Neural crest cell (in vitro differentiated cells): ENCODE measurements at regions not wholly inside any gene's neighbourhood (a gene's known extent, or its start where the extent isn't known, plus 50 kb on each side); places are given as distances from the start of the nearest gene placed in this dataset.
"Not testable (repeated sequence)": the region's sequence is repeated elsewhere in the genome, so short reads cannot be mapped to it uniquely, and the experiment has no call there.

ENCODE experiments used
- DNase-seq: peaks from one replicate; pipeline ENCODE4 v3.0.0; 2021; ENCODE audit warnings: low read depth, mixed read lengths, low spot score
- H3K27ac Mint-ChIP-seq: one replicate; pipeline ENCODE4 v1.8.0; 2021; ENCODE audit warnings: mild to moderate bottlenecking, mixed read lengths; ENCODE audit not compliant: unreplicated experiment
- H3K27me3 Mint-ChIP-seq: 2 replicates; pipeline ENCODE4 v1.8.0; 2021; ENCODE audit warnings: low read depth, mild to moderate bottlenecking, mixed read lengths
- H3K36me3 Mint-ChIP-seq: 2 replicates; pipeline ENCODE4 v1.8.0; 2021; ENCODE audit warnings: low read depth, mild to moderate bottlenecking, mixed read lengths
- H3K4me1 Mint-ChIP-seq: 2 replicates; pipeline ENCODE4 v1.8.0; 2021; ENCODE audit warnings: mixed read lengths
- H3K4me3 Mint-ChIP-seq: one replicate; pipeline ENCODE4 v1.8.0; 2021; ENCODE audit warnings: mild to moderate bottlenecking, mixed read lengths
- H3K9me3 Mint-ChIP-seq: 2 replicates; pipeline ENCODE4 v1.8.0; 2021; ENCODE audit warnings: mixed read lengths
- TF ChIP-seq, protein P1 (sequence below): fragments of 200-600 bp; sonication (generic); conservative IDR thresholded peaks from 2 replicates; pipeline ENCODE4 v1.5.0; 2021; ENCODE audit warnings: antibody characterized with exemption, mild to moderate bottlenecking

DNA sequence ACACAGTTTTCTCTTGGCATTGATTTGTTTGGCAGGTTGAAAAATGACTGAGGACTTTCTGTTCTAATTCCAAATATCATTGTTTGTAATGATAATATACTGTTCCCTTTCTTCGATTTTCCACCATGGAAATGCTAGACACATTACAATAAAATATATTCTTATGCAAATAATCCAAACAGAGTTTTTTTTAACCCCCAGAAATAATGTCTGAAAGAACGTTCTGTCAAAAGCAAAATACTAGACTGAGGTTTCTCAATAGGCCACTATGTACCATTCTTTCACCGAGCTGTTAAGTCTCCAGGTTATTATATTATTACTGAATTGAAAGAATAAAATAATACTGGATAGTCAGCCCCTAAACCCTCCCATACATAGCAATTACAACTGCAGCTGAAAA is 312.5 kb downstream of the ZIC3 start:
- Mint-ChIP-seq H3K4me3 (no peak overlapping the region), H3K4me1 (no peaks in the 10 kb centered on the region)

DNA sequence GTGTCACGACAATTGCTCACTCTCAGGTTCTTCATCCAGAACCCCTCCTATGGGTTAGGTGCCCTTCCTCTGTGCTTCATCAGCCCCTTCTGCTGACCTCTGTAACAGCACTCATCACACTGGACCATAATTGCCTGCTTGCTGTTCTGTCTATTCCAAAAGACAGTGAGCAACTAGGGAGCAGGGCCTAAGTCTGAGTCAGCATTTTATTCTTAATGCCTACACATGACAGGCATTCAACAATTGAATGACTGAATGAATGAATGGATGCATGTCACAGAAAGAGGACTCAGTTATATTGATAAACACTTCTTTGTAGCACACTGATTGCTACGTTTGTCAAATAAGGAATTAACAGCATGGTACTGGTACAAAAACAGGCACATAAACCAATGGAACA is 317.0 kb downstream of the ZIC3 start:
- H3K4me1 Mint-ChIP-seq, result peaks cover 6% of the 10 kb centered on the region
- peaks cover 15% of the 10 kb centered on the region for H3K9me3 Mint-ChIP-seq
- H3K4me3 Mint-ChIP-seq, result no peak overlapping the region
- no peaks in the 10 kb centered on the region for H3K27me3 Mint-ChIP-seq
- no peak for DNase-seq
- TF ChIP-seq, protein P1, sequence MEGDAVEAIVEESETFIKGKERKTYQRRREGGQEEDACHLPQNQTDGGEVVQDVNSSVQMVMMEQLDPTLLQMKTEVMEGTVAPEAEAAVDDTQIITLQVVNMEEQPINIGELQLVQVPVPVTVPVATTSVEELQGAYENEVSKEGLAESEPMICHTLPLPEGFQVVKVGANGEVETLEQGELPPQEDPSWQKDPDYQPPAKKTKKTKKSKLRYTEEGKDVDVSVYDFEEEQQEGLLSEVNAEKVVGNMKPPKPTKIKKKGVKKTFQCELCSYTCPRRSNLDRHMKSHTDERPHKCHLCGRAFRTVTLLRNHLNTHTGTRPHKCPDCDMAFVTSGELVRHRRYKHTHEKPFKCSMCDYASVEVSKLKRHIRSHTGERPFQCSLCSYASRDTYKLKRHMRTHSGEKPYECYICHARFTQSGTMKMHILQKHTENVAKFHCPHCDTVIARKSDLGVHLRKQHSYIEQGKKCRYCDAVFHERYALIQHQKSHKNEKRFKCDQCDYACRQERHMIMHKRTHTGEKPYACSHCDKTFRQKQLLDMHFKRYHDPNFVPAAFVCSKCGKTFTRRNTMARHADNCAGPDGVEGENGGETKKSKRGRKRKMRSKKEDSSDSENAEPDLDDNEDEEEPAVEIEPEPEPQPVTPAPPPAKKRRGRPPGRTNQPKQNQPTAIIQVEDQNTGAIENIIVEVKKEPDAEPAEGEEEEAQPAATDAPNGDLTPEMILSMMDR, result no peak
- no peak overlapping the region for H3K27ac Mint-ChIP-seq
- H3K36me3 Mint-ChIP-seq, result no peaks in the 10 kb centered on the region

More for the DNA sequence above, 312.5 kb downstream of the ZIC3 start:
- DNase-seq, result no peak
- TF ChIP-seq, protein P1, result no peak
- H3K9me3 Mint-ChIP-seq, result peaks cover 7% of the 10 kb centered on the region
- H3K27ac Mint-ChIP-seq, result no peak overlapping the region
- no peaks in the 10 kb centered on the region for H3K27me3 Mint-ChIP-seq
- H3K36me3 Mint-ChIP-seq, result no peaks in the 10 kb centered on the region

DNA sequence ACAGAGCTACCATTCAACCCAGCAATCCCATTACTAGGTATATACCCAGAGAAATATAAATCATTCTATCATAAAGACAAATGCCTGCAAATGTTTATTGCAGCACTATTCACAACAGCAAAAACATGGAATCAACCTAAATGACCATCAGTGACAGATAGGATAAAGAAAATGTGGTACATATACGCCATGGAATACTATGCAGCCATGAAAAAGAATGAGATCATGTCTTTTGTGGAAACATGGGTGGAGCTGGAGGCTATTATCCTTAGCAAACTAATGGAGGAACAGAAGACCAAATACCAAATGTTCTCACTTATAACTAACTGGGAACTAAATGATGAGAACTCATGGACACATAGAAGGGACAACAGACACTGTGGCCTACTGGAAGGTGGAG is 318.9 kb downstream of the ZIC3 start:
- H3K9me3 Mint-ChIP-seq, result peaks cover 17% of the 10 kb centered on the region
- not testable (repeated sequence) for H3K4me1 Mint-ChIP-seq, H3K27me3 Mint-ChIP-seq, H3K4me3 Mint-ChIP-seq, DNase-seq, H3K36me3 Mint-ChIP-seq, H3K27ac Mint-ChIP-seq

DNA sequence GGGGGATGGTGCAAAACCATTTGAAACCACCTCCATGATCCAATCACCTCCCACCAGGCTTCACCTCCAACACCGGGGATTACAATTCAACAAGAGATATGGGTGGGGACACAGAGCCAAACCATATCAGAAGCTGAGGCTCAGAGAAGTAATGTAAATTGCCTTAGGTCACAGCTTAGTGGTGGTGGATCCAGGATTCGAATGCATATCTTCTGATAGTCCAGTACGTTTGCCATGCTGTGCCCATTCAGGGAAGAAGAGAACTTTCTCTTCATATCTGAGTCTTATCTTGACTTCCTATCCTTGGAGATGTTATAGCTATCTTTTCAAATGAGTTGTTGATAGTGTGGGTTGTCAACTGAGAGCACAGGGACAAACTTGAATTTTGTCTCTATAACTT is 325.5 kb downstream of the ZIC3 start:
- no peak overlapping the region for H3K4me3 Mint-ChIP-seq
- no peaks in the 10 kb centered on the region for H3K27me3 Mint-ChIP-seq
- TF ChIP-seq, protein P1, result no peak
- H3K9me3 Mint-ChIP-seq, result peaks cover 17% of the 10 kb centered on the region
- no peak for DNase-seq
- peaks cover 3% of the 10 kb centered on the region for H3K4me1 Mint-ChIP-seq
- no peaks in the 10 kb centered on the region for H3K36me3 Mint-ChIP-seq
- no peak overlapping the region for H3K27ac Mint-ChIP-seq

DNA sequence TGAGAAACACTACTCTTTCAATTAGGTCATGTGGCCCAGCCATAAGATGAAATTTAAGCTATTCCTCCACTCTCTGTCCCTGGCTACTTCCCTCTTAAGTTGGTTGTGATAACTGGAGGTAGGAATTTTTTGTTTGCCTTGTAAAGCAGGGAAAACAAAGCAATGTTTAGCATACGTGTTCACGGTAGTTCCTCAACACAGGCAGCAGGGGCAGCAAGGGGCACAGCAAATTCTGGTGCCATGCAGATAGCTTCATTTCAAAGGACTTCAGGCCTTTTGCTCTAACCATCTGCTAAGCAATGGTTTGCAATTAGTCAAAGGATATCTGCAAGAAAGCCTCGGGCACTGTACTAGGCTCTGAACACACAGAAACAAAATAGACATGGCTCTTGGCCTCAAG is 330.2 kb downstream of the ZIC3 start:
- no peaks in the 10 kb centered on the region for H3K36me3 Mint-ChIP-seq
- TF ChIP-seq, protein P1, result no peak
- no peaks in the 10 kb centered on the region for H3K4me1 Mint-ChIP-seq
- H3K27me3 Mint-ChIP-seq, result no peaks in the 10 kb centered on the region
- no peak overlapping the region for H3K27ac Mint-ChIP-seq
- no peak overlapping the region for H3K4me3 Mint-ChIP-seq
- DNase-seq, result no peak
- H3K9me3 Mint-ChIP-seq, result peaks cover 18% of the 10 kb centered on the region

DNA sequence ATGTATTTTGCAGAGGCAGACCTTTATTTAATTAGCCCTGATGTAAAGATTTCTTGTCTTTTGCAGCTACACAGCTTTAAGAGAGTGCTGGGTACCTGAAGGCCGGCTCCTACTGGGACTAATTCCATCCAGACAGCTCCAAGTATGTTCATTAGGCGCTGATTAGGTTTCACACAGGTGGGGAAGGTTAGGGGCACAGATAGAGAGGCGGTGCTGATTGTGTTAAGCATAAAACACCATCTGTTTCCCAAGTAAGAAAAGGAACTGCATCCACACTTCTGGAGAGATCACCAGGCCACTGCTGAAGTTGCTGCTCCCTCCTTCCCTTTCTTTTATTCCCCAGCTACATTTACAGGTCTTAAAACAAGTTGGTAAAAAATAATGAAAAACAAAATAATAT is 349.5 kb downstream of the ZIC3 start:
- no peak overlapping the region for H3K27ac Mint-ChIP-seq
- TF ChIP-seq, protein P1, result no peak

More for the DNA sequence above, 349.5 kb downstream of the ZIC3 start:
- no peak for DNase-seq
- H3K4me3 Mint-ChIP-seq, result no peak overlapping the region
- H3K27me3 Mint-ChIP-seq, result no peaks in the 10 kb centered on the region
- H3K4me1 Mint-ChIP-seq, result no peaks in the 10 kb centered on the region
- H3K36me3 Mint-ChIP-seq, result peaks cover 2% of the 10 kb centered on the region
- H3K9me3 Mint-ChIP-seq, result peaks cover 5% of the 10 kb centered on the region
